MM.1S (cell line): ENCODE measurements at regions not wholly inside any gene's neighbourhood (a gene's known extent, or its start where the extent isn't known, plus 50 kb on each side); places are given as distances from the start of the nearest gene placed in this dataset.

Experiments used
- DNase-seq: peaks from one replicate; pipeline ENCODE4 v3.0.0-alpha.2; 2015
- H2AFZ ChIP-seq: fragments of 300-600 bp; sonication (generic); 2 replicates; pipeline ENCODE4 v1.6.0; 2016; ENCODE audit warnings: antibody characterized with exemption, low read length
- H3F3A ChIP-seq: fragments of 300-600 bp; sonication (generic); 2 replicates; pipeline ENCODE4 v1.6.1; 2016; ENCODE audit warnings: mild to moderate bottlenecking, antibody characterized with exemption, low read length, moderate library complexity, mixed read lengths; ENCODE audit not compliant: insufficient read depth
- H3K27ac ChIP-seq: fragments of 300-600 bp; sonication (generic); 2 replicates; pipeline ENCODE4 v1.5.1; 2016; ENCODE audit warnings: mild to moderate bottlenecking, low read length
- H3K27me3 ChIP-seq: fragments of 300-600 bp; sonication (generic); replicated peaks from 2 replicates; pipeline ENCODE4 v1.6.0; 2016; ENCODE audit warnings: low read length; ENCODE audit not compliant: insufficient read depth
- H3K36me3 ChIP-seq: fragments of 300-600 bp; sonication (generic); replicated peaks from 2 replicates; pipeline ENCODE4 v1.6.1; 2016; ENCODE audit warnings: mild to moderate bottlenecking, low read length, mixed read lengths; ENCODE audit not compliant: insufficient read depth
- H3K4me1 ChIP-seq: fragments of 300-600 bp; sonication (generic); 2 replicates; pipeline ENCODE4 v1.6.1; 2016; ENCODE audit warnings: low read length, mixed read lengths
- H3K4me2 ChIP-seq: fragments of 300-600 bp; sonication (generic); 2 replicates; pipeline ENCODE4 v1.6.0; 2016; ENCODE audit warnings: low read depth, low read length
- H3K4me3 ChIP-seq: fragments of 300-600 bp; sonication (generic); 2 replicates; pipeline ENCODE4 v1.5.1; 2016; ENCODE audit warnings: low read length, mixed read lengths
- H3K79me2 ChIP-seq: fragments of 300-600 bp; sonication (generic); 2 replicates; pipeline ENCODE4 v1.6.1; 2016; ENCODE audit warnings: mixed run types, low read length, mixed read lengths
- H3K9ac ChIP-seq: fragments of 300-600 bp; sonication (generic); 2 replicates; pipeline ENCODE4 v1.6.1; 2016; ENCODE audit warnings: low read length, mixed read lengths
- H3K9me2 ChIP-seq: fragments of 300-600 bp; sonication (generic); replicated peaks from 2 replicates; pipeline ENCODE4 v1.6.1; 2016; ENCODE audit warnings: mild to moderate bottlenecking, low read length, mixed read lengths; ENCODE audit not compliant: insufficient read depth
- H3K9me3 ChIP-seq: fragments of 300-600 bp; sonication (generic); replicated peaks from 2 replicates; pipeline ENCODE4 v1.6.1; 2016; ENCODE audit warnings: mild to moderate bottlenecking, low read length, mixed read lengths; ENCODE audit not compliant: insufficient read depth
- H4K20me1 ChIP-seq: fragments of 300-600 bp; sonication (generic); 2 replicates; pipeline ENCODE4 v1.6.1; 2016; ENCODE audit warnings: mild to moderate bottlenecking, low read length, moderate library complexity, mixed read lengths; ENCODE audit not compliant: insufficient read depth
- CTCF ChIP-seq: fragments of 300-600 bp; sonication (generic); IDR thresholded peaks from 2 replicates; pipeline ENCODE4 v1.5.1; 2016; ENCODE audit warnings: antibody characterized with exemption, low read length, mixed read lengths
- EZH2 ChIP-seq: fragments of 300-600 bp; sonication (generic); optimal IDR thresholded peaks from 2 replicates; pipeline ENCODE3; 2017; ENCODE audit warnings: low read depth, mild to moderate bottlenecking, antibody characterized with exemption, low read length, mixed read lengths
- EZH2phosphoT487 ChIP-seq: fragments of 300-600 bp; sonication (generic); IDR thresholded peaks from 2 replicates; pipeline ENCODE4 v1.6.1; 2018; ENCODE audit warnings: antibody characterized with exemption, low read length

GRCh38 chr4:155122382-155122781, 86.1 kb upstream of the NPY2R start:
- Histone ChIP-seq H3K36me3 (no peaks in the 10 kb centered on the region), H3K4me1 (no peaks in the 10 kb centered on the region), H3K9me3 (no peaks in the 10 kb centered on the region)

GRCh38 chr4:155134136-155134535, 74.3 kb upstream of the NPY2R start:
- TF ChIP-seq EZH2phosphoT487 (no peak), CTCF (no peak), EZH2 (no peak)
- H3K27me3 ChIP-seq, result no peaks in the 10 kb centered on the region
- no peaks in the 10 kb centered on the region for H3K4me1 ChIP-seq
- H3K4me2 ChIP-seq, result no peak overlapping the region
- no peaks in the 10 kb centered on the region for H4K20me1 ChIP-seq
- no peak overlapping the region for H3K4me3 ChIP-seq
- H3K9me2 ChIP-seq, result no peaks in the 10 kb centered on the region
- H3K27ac ChIP-seq, result no peak overlapping the region
- H3F3A ChIP-seq, result no peaks in the 10 kb centered on the region
- H3K36me3 ChIP-seq, result no peaks in the 10 kb centered on the region
- no peaks in the 10 kb centered on the region for H3K79me2 ChIP-seq
- DNase-seq, result no peak
- no peak overlapping the region for H2AFZ ChIP-seq
- no peaks in the 10 kb centered on the region for H3K9me3 ChIP-seq
- no peak overlapping the region for H3K9ac ChIP-seq

More at GRCh38 chr4:155122382-155122781, 86.1 kb upstream of the NPY2R start:
- Histone ChIP-seq H3K27me3 (no peaks in the 10 kb centered on the region), H3K9ac (no peak overlapping the region), H2AFZ (no peak overlapping the region), H3K4me3 (no peak overlapping the region), H3K9me2 (no peaks in the 10 kb centered on the region), H4K20me1 (no peaks in the 10 kb centered on the region), H3K4me2 (no peak overlapping the region), H3K79me2 (no peaks in the 10 kb centered on the region), H3K27ac (no peak overlapping the region), H3F3A (no peaks in the 10 kb centered on the region)
- TF ChIP-seq CTCF, result no peak
- TF ChIP-seq EZH2phosphoT487, result no peak
- no peak for TF ChIP-seq EZH2
- no peak for DNase-seq

- H3F3A ChIP-seq, result no peaks in the 10 kb centered on the region
- H2AFZ ChIP-seq, result no peak overlapping the region
- H3K36me3 ChIP-seq, result no peaks in the 10 kb centered on the region
- no peak overlapping the region for H3K27ac ChIP-seq
- no peak overlapping the region for H3K4me2 ChIP-seq
- no peaks in the 10 kb centered on the region; the same call in 1 of the 2 replicates for H3K9me2 ChIP-seq
- DNase-seq, result no peak
- TF ChIP-seq EZH2, result no peak
- TF ChIP-seq CTCF, result no peak
- TF ChIP-seq EZH2phosphoT487, result no peak
- no peaks in the 10 kb centered on the region for H3K79me2 ChIP-seq
- no peaks in the 10 kb centered on the region for H3K4me1 ChIP-seq
- no peaks in the 10 kb centered on the region for H3K27me3 ChIP-seq
- no peaks in the 10 kb centered on the region for H4K20me1 ChIP-seq
- H3K4me3 ChIP-seq, result no peak overlapping the region
- H3K9me3 ChIP-seq, result no peaks in the 10 kb centered on the region
- H3K9ac ChIP-seq, result no peak overlapping the region
Observed at GRCh38 chr4:155140889-155141288, 67.5 kb upstream of the NPY2R start.
